Coronary artery (tissue), 2 donors: ENCODE measurements at regions not wholly inside any gene's neighbourhood (a gene's known extent, or its start where the extent isn't known, plus 50 kb on each side); places are given as distances from the start of the nearest gene placed in this dataset.

Experiments
- DNase-seq: peaks from one replicate; pipeline ENCODE4 v3.0.0-alpha.2; 2017; ENCODE audit warnings: low spot score
- H3K27ac ChIP-seq, 2 donors: fragments of 200-600 bp; sonication (generic); one replicate each; pipeline ENCODE4 v1.5.1; 2016 to 2019
- H3K4me3 ChIP-seq: fragments of 200-600 bp; sonication (generic); 2 replicates; pipeline ENCODE4 v1.5.1; 2016; ENCODE audit warnings: mild to moderate bottlenecking, moderate library complexity
- TF ChIP-seq, protein P1 (sequence below): fragments of 200-600 bp; sonication (generic); IDR thresholded peaks from one replicate; pipeline ENCODE4 v1.5.1; 2019; ENCODE audit warnings: antibody characterized with exemption

DNA sequence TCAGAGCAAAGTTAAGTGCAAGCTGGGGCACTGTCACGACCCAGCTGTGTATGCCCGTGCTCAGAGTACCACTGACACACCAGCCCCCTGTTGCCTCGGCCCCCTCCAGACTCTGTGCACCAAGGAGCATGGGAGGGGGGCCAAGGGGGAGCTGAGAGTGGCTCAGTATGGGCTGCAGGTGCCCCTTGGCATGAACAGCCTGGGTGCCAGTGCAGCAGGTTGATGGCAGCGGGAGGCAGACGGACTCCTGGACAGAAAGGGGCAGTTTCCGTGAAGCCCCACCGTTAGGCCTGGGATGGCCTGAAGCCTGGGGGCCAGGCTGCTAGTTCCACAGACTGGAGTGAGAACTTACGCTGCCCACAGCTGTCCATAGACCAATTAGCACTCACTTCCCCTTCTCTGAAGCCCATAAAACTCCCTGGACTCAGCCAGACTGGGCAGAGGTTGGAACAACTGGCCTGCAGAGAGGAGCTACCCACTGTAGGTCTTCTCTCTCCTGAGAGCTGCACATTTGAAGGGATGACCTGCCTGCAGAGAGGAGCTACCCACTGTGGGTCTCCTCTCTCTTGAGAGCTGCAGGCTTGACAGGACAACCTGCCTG, 182.8 kb downstream of the DEPDC1B start:
- TF ChIP-seq, protein P1, sequence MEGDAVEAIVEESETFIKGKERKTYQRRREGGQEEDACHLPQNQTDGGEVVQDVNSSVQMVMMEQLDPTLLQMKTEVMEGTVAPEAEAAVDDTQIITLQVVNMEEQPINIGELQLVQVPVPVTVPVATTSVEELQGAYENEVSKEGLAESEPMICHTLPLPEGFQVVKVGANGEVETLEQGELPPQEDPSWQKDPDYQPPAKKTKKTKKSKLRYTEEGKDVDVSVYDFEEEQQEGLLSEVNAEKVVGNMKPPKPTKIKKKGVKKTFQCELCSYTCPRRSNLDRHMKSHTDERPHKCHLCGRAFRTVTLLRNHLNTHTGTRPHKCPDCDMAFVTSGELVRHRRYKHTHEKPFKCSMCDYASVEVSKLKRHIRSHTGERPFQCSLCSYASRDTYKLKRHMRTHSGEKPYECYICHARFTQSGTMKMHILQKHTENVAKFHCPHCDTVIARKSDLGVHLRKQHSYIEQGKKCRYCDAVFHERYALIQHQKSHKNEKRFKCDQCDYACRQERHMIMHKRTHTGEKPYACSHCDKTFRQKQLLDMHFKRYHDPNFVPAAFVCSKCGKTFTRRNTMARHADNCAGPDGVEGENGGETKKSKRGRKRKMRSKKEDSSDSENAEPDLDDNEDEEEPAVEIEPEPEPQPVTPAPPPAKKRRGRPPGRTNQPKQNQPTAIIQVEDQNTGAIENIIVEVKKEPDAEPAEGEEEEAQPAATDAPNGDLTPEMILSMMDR: no peak
- DNase-seq: no peak
- Histone ChIP-seq H3K4me3 (no peak overlapping the region), H3K27ac (no peak overlapping the region)

DNA sequence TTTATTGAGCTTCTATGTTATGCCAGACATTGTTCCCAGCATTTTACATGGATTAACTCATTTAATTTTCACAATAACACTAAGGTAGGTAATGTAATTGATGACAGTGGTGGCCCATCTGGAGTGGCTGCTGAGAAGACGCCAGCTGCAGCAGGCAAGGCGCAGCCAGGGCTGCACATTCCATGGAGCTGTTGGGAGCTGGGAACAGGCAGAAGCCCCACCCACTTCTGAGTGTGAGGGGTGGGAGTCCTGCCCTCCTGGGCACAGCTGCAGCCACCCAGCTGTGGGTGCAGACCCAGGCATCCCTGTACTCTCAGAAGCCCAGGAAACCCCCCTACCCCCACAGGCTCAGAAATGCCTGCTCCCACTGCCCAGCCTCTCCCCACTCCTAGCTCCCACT, 183.3 kb downstream of the DEPDC1B start:
- TF ChIP-seq, protein P1: no peak
- no peak overlapping the region for H3K4me3 ChIP-seq
- no peak for DNase-seq
- no peak overlapping the region for H3K27ac ChIP-seq

GRCh38 chr5:60514152-60514551, 185.8 kb downstream of the DEPDC1B start:
- TF ChIP-seq, protein P1: no peak
- no peak for DNase-seq
- Histone ChIP-seq H3K4me3 (no peak overlapping the region), H3K27ac (no peak overlapping the region)

- TF ChIP-seq, protein P1: no peak
- Histone ChIP-seq H3K4me3 (no peak overlapping the region), H3K27ac (no peak overlapping the region)
- DNase-seq: no peak
These were observed 187.8 kb downstream of the DEPDC1B start for GRCh38 chr5:60512117-60512516.

GRCh38 chr5:60510663-60511062, 189.3 kb downstream of the DEPDC1B start:
- TF ChIP-seq, protein P1: no peak
- no peak overlapping the region for H3K27ac ChIP-seq
- no peak overlapping the region for H3K4me3 ChIP-seq
- DNase-seq: no peak

DNA sequence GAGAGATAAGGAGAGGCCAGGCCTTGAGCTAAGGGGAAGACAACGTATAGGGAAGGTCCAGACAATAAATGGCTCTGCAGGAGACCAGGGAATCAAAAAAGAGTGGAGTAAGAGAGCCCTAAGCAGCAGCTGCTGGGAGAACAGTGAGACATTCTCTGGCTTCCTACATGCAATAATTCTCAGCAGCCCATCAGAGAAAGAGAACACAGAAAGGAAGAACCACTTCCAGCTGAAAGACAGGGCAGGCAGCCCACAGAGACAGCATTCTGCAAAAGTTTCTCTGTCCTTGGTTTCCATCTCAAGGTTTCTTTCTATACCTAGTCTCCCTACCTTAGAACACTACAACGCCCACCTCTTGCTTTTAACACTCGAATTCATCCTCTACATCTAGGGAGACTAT, 189.9 kb downstream of the DEPDC1B start:
- H3K27ac ChIP-seq: no peak overlapping the region
- TF ChIP-seq, protein P1: no peak
- DNase-seq: no peak
- H3K4me3 ChIP-seq: no peak overlapping the region

DNA sequence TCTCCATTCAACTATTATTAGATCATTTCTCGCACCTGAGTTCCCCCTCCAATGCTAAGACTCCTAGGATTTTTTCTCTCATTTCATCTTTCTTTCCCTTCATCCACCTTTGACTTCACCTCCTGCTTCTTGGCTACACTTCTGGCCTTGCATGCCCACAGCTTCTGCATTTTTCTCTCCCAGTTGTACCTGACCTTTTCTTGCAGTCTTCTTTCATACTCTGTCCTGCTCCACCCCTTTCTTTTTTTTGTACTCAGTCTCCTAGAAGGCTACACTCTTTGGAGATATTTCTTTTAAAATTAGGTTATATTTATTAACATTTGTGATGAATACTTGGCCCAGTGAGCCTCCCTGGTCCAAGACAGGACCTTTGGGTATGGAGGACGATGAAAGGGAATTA, 190.4 kb downstream of the DEPDC1B start:
- DNase-seq: no peak
- H3K4me3 ChIP-seq: no peak overlapping the region
- TF ChIP-seq, protein P1: no peak
- no peak overlapping the region for H3K27ac ChIP-seq
